Psoas muscle (tissue), 7 donors: ENCODE measurements at regions not wholly inside any gene's neighbourhood (a gene's known extent, or its start where the extent isn't known, plus 50 kb on each side); places are given as distances from the start of the nearest gene placed in this dataset.

ENCODE experiments used
- ATAC-seq, 4 donors: fragments of 200-7000 bp; cut with Tn5 transposase; one replicate each; pipeline ENCODE4 v1.9.1; 2020; ENCODE audit warnings: moderate library complexity in 3 of 4, mild to moderate bottlenecking in 2 of 4
- DNase-seq, 2 donors: peaks; one replicate each; pipeline ENCODE4 v3.0.0-alpha.2; 2020
- H3K27ac ChIP-seq: fragments of 200-600 bp; one replicate; pipeline ENCODE4 v1.8.0; 2022
- H3K27me3 ChIP-seq, 3 donors: fragments of 200-600 bp in 1 of 3; one replicate each; pipeline versions ENCODE4 v1.6.1 to v1.8.0; 2013 to 2022; ENCODE audit warnings: low read length in 2 of 3, mild to moderate bottlenecking in 2 of 3, moderate library complexity in 1 of 3; ENCODE audit not compliant: insufficient read depth in 3 of 3
- H3K36me3 ChIP-seq, 2 donors: fragments of 200-600 bp in 1 of 2; one replicate each; pipeline versions ENCODE4 v1.6.1 to v1.8.0; 2013 to 2022; ENCODE audit warnings: low read depth in 1 of 2, mild to moderate bottlenecking in 1 of 2, moderate library complexity in 1 of 2; ENCODE audit not compliant: insufficient read depth in 1 of 2
- H3K4me1 ChIP-seq: fragments of 200-600 bp; one replicate; pipeline ENCODE4 v1.8.0; 2022
- H3K4me3 ChIP-seq: fragments of 200-600 bp; one replicate; pipeline ENCODE4 v1.8.0; 2022; ENCODE audit warnings: mild to moderate bottlenecking
- H3K9me3 ChIP-seq: fragments of 200-600 bp; one replicate; pipeline ENCODE4 v1.8.0; 2022
- CTCF ChIP-seq: fragments of 200-600 bp; IDR thresholded peaks from one replicate; pipeline ENCODE4 v1.8.0; 2022; ENCODE audit warnings: antibody characterized with exemption
- WGBS, 3 donors: extraction: QIAGEN DNeasy Blood & Tissue Kit; methylation state at CpG; one replicate each; pipeline versions ENCODE4 v1.1.6 to v1.1.7; 2013; 5-methylcytosine and 5-hydroxymethylcytosine counted together
- intact Hi-C, 2 donors: fragments of 100-400 bp; cut with DNase I; formaldehyde crosslinking; loops; one replicate each; pipeline versions ENCODE4 v1.11.0 to v1.14.2; 2022
- donor health status: healthy with polysubstance abuse.
- donor health status: DM: no; HTN: no; CAD: no; lungs with moderate emphysema.
- donor health status: Bipolar disorder and iron deficiency.
- donor health status: healthy.
- donor health status: DM: yes; HTN: yes; CAD: no.
- donor health status: DM: no; HTN: no; CAD: no.
- donor health status: DM: yes; HTN: yes; CAD: no.

GRCh38 chr20:4084096-4084495 is 64.5 kb upstream of the SMOX start:
- H3K9me3 ChIP-seq, result no peaks in the 10 kb centered on the region
- intact Hi-C loops, result loop anchor here (5.0 to 10.0 kb wide), 5 partner anchors 67 to 409 kb away; partner anchors contain the start of genes CENPB (in 1 of the 2), RNF24 (in 1 of the 2) and SPEF1 (in 1 of the 2)
- H3K27me3 ChIP-seq, result peaks cover 0 to 1% (median 0%) of the 10 kb centered on the region in 3 donors
- DNase-seq (no peak), ATAC-seq (no peak)
- H3K36me3 ChIP-seq, result no peaks in the 10 kb centered on the region
- WGBS, 3 donors, result 100% methylated on average over 1 of the region's 1 CpG
- no peak overlapping the region for H3K4me3 ChIP-seq
- TF ChIP-seq CTCF, result no peak
- H3K27ac ChIP-seq, result no peak overlapping the region
- H3K4me1 ChIP-seq, result peaks cover 3% of the 10 kb centered on the region

- peaks cover 0 to 1% (median 0%) of the 10 kb centered on the region in 3 donors for H3K27me3 ChIP-seq
- WGBS, 3 donors, result 7 to 20% (median 17%) methylated on average over 4 to 8 of the region's 11 CpGs
- intact Hi-C loops, result loop anchor here (5.0 to 10.0 kb wide), 5 partner anchors 66 to 408 kb away; partner anchors contain the start of genes CENPB (in 1 of the 2), RNF24 (in 1 of the 2) and SPEF1 (in 1 of the 2)
- no peak overlapping the region for H3K27ac ChIP-seq
- H3K4me3 ChIP-seq, result no peak overlapping the region
- TF ChIP-seq CTCF, result no peak
- ATAC-seq (no peak), DNase-seq (no peak)
- no peaks in the 10 kb centered on the region for H3K9me3 ChIP-seq
- no peaks in the 10 kb centered on the region for H3K36me3 ChIP-seq
- peaks cover 3% of the 10 kb centered on the region for H3K4me1 ChIP-seq
Observed at GRCh38 chr20:4083098-4083865, 65.3 kb upstream of the SMOX start.

GRCh38 chr20:4082406-4083097 is 66.1 kb upstream of the SMOX start:
- Histone ChIP-seq H3K27me3 (peaks cover 0 to 1% (median 0%) of the 10 kb centered on the region in 3 donors), H3K9me3 (no peaks in the 10 kb centered on the region), H3K36me3 (no peaks in the 10 kb centered on the region), H3K4me1 (peaks cover 3% of the 10 kb centered on the region), H3K4me3 (no peak overlapping the region), H3K27ac (no peak overlapping the region)
- DNase-seq (peak in 1 of 2 donors; percentile 69), ATAC-seq (no peak)
- intact Hi-C loops, result loop anchor here (5.0 to 10.0 kb wide), 5 partner anchors 65 to 408 kb away; partner anchors contain the start of genes CENPB (in 1 of the 2), RNF24 (in 1 of the 2) and SPEF1 (in 1 of the 2)
- WGBS, 3 donors, result 32 to 38% (median 37%) methylated on average over 6 of the region's 7 CpGs
- no peak for TF ChIP-seq CTCF

GRCh38 chr20:4081421-4081820 is 66.1 kb upstream of the RNF24 start:
- no peaks in the 10 kb centered on the region for H3K36me3 ChIP-seq
- no peaks in the 10 kb centered on the region for H3K9me3 ChIP-seq
- intact Hi-C loops, result loop anchor here (5.0 to 10.0 kb wide), 5 partner anchors 64 to 407 kb away; partner anchors contain the start of genes CENPB (in 1 of the 2), RNF24 (in 1 of the 2) and SPEF1 (in 1 of the 2)
- no peak for DNase-seq
- WGBS, 3 donors, result 66 to 83% (median 72%) methylated on average over 4 of the region's 4 CpGs
- H3K4me1 ChIP-seq, result peaks cover 3% of the 10 kb centered on the region
- H3K27ac ChIP-seq, result no peak overlapping the region
- H3K4me3 ChIP-seq, result no peak overlapping the region
- H3K27me3 ChIP-seq, result peaks cover 0 to 1% (median 0%) of the 10 kb centered on the region in 3 donors
- no peak for TF ChIP-seq CTCF
- no peak for ATAC-seq
